Smooth muscle cell (in vitro differentiated cells): ENCODE measurements at regions not wholly inside any gene's neighbourhood (a gene's known extent, or its start where the extent isn't known, plus 50 kb on each side); places are given as distances from the start of the nearest gene placed in this dataset.

Experiments
- DNase-seq: peaks from one replicate; lab custom pipeline; 2025; ENCODE audit not compliant: unreplicated experiment; lab: John Stamatoyannopoulos, UW
- H2AFZ ChIP-seq: fragments of 200-600 bp; sonication (generic); 2 replicates; pipeline ENCODE4 v1.6.0; 2016; ENCODE audit warnings: antibody characterized with exemption, low read depth, mild to moderate bottlenecking
- H3F3A ChIP-seq: fragments of 200-600 bp; sonication (generic); 2 replicates; pipeline ENCODE4 v1.6.0; 2017; ENCODE audit warnings: antibody characterized with exemption, low read depth
- H3K27ac ChIP-seq: fragments of 200-600 bp; sonication (generic); 2 replicates; pipeline ENCODE4 v1.5.1; 2016; ENCODE audit warnings: low read depth, mild to moderate bottlenecking
- H3K27me3 ChIP-seq: fragments of 200-600 bp; sonication (generic); 2 replicates; pipeline ENCODE4 v1.6.1; 2016; ENCODE audit warnings: low read depth, mild to moderate bottlenecking
- H3K36me3 ChIP-seq: fragments of 200-600 bp; sonication (generic); 2 replicates; pipeline ENCODE4 v1.5.1; 2016; ENCODE audit warnings: low read depth
- H3K4me1 ChIP-seq: fragments of 200-600 bp; sonication (generic); 2 replicates; pipeline ENCODE4 v1.5.1; 2016; ENCODE audit warnings: low read depth
- H3K4me2 ChIP-seq: fragments of 200-600 bp; sonication (generic); 2 replicates; pipeline ENCODE4 v1.6.0; 2016; ENCODE audit warnings: mild to moderate bottlenecking
- H3K4me3 ChIP-seq: fragments of 200-600 bp; sonication (generic); 2 replicates; pipeline ENCODE4 v1.5.1; 2016; ENCODE audit warnings: mild to moderate bottlenecking
- H3K79me2 ChIP-seq: fragments of 200-600 bp; sonication (generic); 2 replicates; pipeline ENCODE4 v1.6.0; 2016; ENCODE audit warnings: low read depth, mild to moderate bottlenecking
- H3K9ac ChIP-seq: fragments of 200-600 bp; sonication (generic); 2 replicates; pipeline ENCODE4 v1.6.0; 2016; ENCODE audit warnings: low read depth
- H3K9me3 ChIP-seq: fragments of 200-600 bp; sonication (generic); replicated peaks from 2 replicates; pipeline ENCODE4 v1.5.1; 2016; ENCODE audit warnings: low read depth
- H4K20me1 ChIP-seq: fragments of 200-600 bp; sonication (generic); 2 replicates; pipeline ENCODE4 v1.6.0; 2016; ENCODE audit warnings: low read depth
- CTCF ChIP-seq: fragments of 200-600 bp; sonication (generic); IDR thresholded peaks from 2 replicates; pipeline ENCODE4 v1.5.1; 2017; ENCODE audit warnings: borderline replicate concordance, mild to moderate bottlenecking, antibody characterized with exemption; ENCODE audit not compliant: insufficient read depth, poor library complexity, severe bottlenecking
- WGBS: methylation state at CpG from one replicate; pipeline ENCODE4 v1.1.7; 2016; ENCODE audit warnings: low lambda C conversion rate; 5-methylcytosine and 5-hydroxymethylcytosine counted together

DNA sequence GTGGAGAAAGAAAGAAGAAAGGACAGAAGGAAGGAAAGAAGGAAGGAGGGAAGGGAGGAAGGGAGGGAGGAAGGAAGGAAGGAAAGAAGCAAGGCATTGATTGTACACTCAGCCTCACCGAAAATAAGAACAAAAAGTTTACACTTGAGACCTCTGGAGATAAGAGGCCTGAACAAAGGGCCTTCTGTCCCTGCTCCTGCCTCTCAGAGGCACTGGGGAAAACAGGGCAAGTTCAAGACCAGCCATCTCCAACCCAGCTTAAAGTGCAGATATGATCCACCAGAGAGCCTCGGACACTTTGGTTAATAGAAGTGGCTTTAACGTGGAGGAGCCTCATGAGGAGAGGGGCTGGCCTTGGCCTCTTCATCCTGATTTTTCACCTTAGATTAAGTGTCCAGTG is 582.9 kb upstream of the PPP2R3A start:
- no peak for TF ChIP-seq CTCF
- H3K9ac ChIP-seq = no peak overlapping the region
- no peaks in the 10 kb centered on the region for H3K79me2 ChIP-seq
- no peaks in the 10 kb centered on the region for H3K4me1 ChIP-seq
- H3K27ac ChIP-seq = no peak overlapping the region
- 70% methylated on average over 3 of the region's 3 CpGs for WGBS
- H3K27me3 ChIP-seq = no peaks in the 10 kb centered on the region
- H2AFZ ChIP-seq = no peak overlapping the region
- H3K9me3 ChIP-seq = no peaks in the 10 kb centered on the region
- H3K36me3 ChIP-seq = no peaks in the 10 kb centered on the region
- H3K4me2 ChIP-seq = no peak overlapping the region
- DNase-seq = no peak
- no peaks in the 10 kb centered on the region for H4K20me1 ChIP-seq
- no peaks in the 10 kb centered on the region for H3F3A ChIP-seq
- no peak overlapping the region for H3K4me3 ChIP-seq

DNA sequence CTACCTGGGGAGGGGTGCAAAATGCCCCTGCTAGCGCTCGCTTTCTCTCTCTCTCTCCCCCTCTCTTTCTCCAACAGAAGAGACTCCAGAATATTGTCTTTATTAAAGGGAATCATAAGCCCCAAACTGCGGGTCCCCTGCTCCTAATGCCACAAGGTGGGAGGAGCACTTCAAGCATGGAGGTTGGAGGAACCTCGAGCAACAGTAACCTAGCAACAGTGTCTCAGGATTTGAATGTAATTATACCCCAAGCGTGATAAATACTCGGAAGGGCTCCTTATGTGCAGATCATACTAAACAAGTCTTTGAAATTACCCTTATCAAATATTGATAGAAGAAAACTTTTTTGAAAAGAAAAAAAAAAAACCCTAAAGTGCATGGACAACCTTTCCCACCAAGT is 582.2 kb upstream of the PPP2R3A start:
- TF ChIP-seq CTCF = no peak
- Histone ChIP-seq H3K36me3 (no peaks in the 10 kb centered on the region), H2AFZ (no peak overlapping the region), H3K4me1 (no peaks in the 10 kb centered on the region), H3K79me2 (no peaks in the 10 kb centered on the region), H3K9ac (no peak overlapping the region), H3F3A (no peaks in the 10 kb centered on the region), H4K20me1 (no peaks in the 10 kb centered on the region), H3K27ac (no peak overlapping the region), H3K9me3 (no peaks in the 10 kb centered on the region), H3K4me2 (no peak overlapping the region), H3K4me3 (no peak overlapping the region), H3K27me3 (no peaks in the 10 kb centered on the region)
- no peak for DNase-seq
- 96% methylated on average over 6 of the region's 6 CpGs for WGBS

GRCh38 chr3:135392151-135392550 is 573.4 kb upstream of the PPP2R3A start:
- Histone ChIP-seq H2AFZ (no peak overlapping the region), H3K4me1 (no peaks in the 10 kb centered on the region), H3K36me3 (no peaks in the 10 kb centered on the region), H3K79me2 (no peaks in the 10 kb centered on the region), H3K27me3 (no peaks in the 10 kb centered on the region), H4K20me1 (no peaks in the 10 kb centered on the region), H3K4me3 (no peak overlapping the region), H3K9ac (no peak overlapping the region), H3K27ac (no peak overlapping the region), H3K4me2 (no peak overlapping the region), H3K9me3 (peaks cover 5% of the 10 kb centered on the region), H3F3A (no peaks in the 10 kb centered on the region)
- no peak for DNase-seq
- WGBS = 91% methylated on average over 4 of the region's 4 CpGs
- TF ChIP-seq CTCF = no peak

DNA sequence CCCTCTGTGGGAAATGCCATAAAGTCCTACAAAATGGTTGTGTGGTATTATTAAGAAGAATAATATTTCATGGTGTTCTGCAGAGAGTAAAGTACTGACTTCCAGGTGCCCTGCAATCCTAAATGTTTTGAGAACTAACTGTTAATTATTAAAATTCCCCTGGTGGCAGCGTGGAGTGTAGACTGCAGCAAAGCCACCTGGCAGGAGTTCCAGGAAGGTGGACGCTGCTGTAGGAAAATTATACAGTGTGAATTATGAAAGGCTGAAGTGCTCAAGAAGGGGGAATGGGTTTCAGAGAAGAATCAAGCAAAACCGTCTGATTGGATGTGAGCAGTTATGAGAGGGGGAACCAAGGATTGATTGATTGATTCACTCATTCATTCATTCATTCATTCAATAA is 572.4 kb upstream of the PPP2R3A start:
- H3K4me1 ChIP-seq = no peaks in the 10 kb centered on the region
- TF ChIP-seq CTCF = no peak
- H2AFZ ChIP-seq = no peak overlapping the region
- H3K36me3 ChIP-seq = no peaks in the 10 kb centered on the region
- no peaks in the 10 kb centered on the region for H3K79me2 ChIP-seq
- H3K27ac ChIP-seq = no peak overlapping the region
- no peaks in the 10 kb centered on the region for H3F3A ChIP-seq
- H3K4me3 ChIP-seq = no peak overlapping the region
- no peaks in the 10 kb centered on the region for H4K20me1 ChIP-seq
- no peaks in the 10 kb centered on the region for H3K27me3 ChIP-seq
- no peak overlapping the region for H3K9ac ChIP-seq
- H3K4me2 ChIP-seq = no peak overlapping the region
- WGBS = 96% methylated on average over 3 of the region's 3 CpGs
- no peak for DNase-seq
- H3K9me3 ChIP-seq = peaks cover 5% of the 10 kb centered on the region
